Activated CD8-positive, alpha-beta memory T cell treated with anti-CD3 and anti-CD28 coated beads for 24 hours (primary cell): ENCODE measurements at regions not wholly inside any gene's neighbourhood (a gene's known extent, or its start where the extent isn't known, plus 50 kb on each side); places are given as distances from the start of the nearest gene placed in this dataset.
"Not testable (repeated sequence)": the region's sequence is repeated elsewhere in the genome, so short reads cannot be mapped to it uniquely, and the experiment has no call there.

Experiments used
- DNase-seq: peaks from one replicate; pipeline ENCODE4 v3.0.0-alpha.2; 2020

- no peak for DNase-seq
These were observed 50.3 kb downstream of the GASK1B start for GRCh38 chr4:158122501-158122900.

GRCh38 chr4:158121161-158121579, 51.7 kb downstream of the GASK1B start:
- no peak for DNase-seq

GRCh38 chr4:158120645-158121151, 52.1 kb downstream of the GASK1B start:
- not testable (repeated sequence) for DNase-seq

- no peak for DNase-seq
These were observed 60.2 kb downstream of the GASK1B start for GRCh38 chr4:158112611-158113010.

- no peak for DNase-seq
These were observed 61.6 kb downstream of the GASK1B start for GRCh38 chr4:158111241-158111640.

- DNase-seq: no peak
These were observed 69.9 kb downstream of the GASK1B start for GRCh38 chr4:158102904-158103303.

GRCh38 chr4:158099686-158100085, 73.1 kb downstream of the GASK1B start:
- DNase-seq: no peak

- DNase-seq: no peak
These were observed 74.0 kb downstream of the GASK1B start for GRCh38 chr4:158098802-158099201.

- DNase-seq: no peak
These were observed 78.3 kb downstream of the GASK1B start for GRCh38 chr4:158094413-158095134.

- DNase-seq: no peak
These were observed 82.5 kb downstream of the GASK1B start for GRCh38 chr4:158090323-158090722.

- DNase-seq: not testable (repeated sequence)
These were observed 82.9 kb downstream of the GASK1B start for GRCh38 chr4:158089897-158090296.

GRCh38 chr4:158080354-158080753, 92.5 kb downstream of the GASK1B start:
- DNase-seq: no peak

- DNase-seq: no peak
These were observed 93.2 kb downstream of the GASK1B start for GRCh38 chr4:158079661-158080060.

- DNase-seq: no peak
These were observed 95.0 kb downstream of the GASK1B start for GRCh38 chr4:158077835-158078234.

GRCh38 chr4:158074851-158075250, 98.0 kb downstream of the GASK1B start:
- no peak for DNase-seq

- DNase-seq: no peak
These were observed 100.9 kb downstream of the GASK1B start for GRCh38 chr4:158071931-158072330.

- DNase-seq: no peak
These were observed 104.8 kb downstream of the GASK1B start for GRCh38 chr4:158068068-158068467.

GRCh38 chr4:158067646-158068045, 105.2 kb downstream of the GASK1B start:
- no peak for DNase-seq

- DNase-seq: no peak
These were observed 107.2 kb downstream of the GASK1B start for GRCh38 chr4:158065603-158066002.

GRCh38 chr4:158065176-158065575, 107.6 kb downstream of the GASK1B start:
- DNase-seq: no peak

GRCh38 chr4:158056689-158057245, 116.1 kb downstream of the GASK1B start:
- DNase-seq: no peak

- DNase-seq: no peak
These were observed 117.2 kb downstream of the GASK1B start for GRCh38 chr4:158055668-158056067.

GRCh38 chr4:158053801-158054200, 119.0 kb downstream of the GASK1B start:
- no peak for DNase-seq

GRCh38 chr4:158053086-158053485, 119.7 kb downstream of the GASK1B start:
- no peak for DNase-seq
